IMR-90 (cell line): ENCODE measurements at regions not wholly inside any gene's neighbourhood (a gene's known extent, or its start where the extent isn't known, plus 50 kb on each side); places are given as distances from the start of the nearest gene placed in this dataset.

ENCODE experiments used
- ATAC-seq: fragments of 200-7000 bp; cut with Tn5 transposase; 2 replicates; pipeline ENCODE4 v1.9.1; 2020; ENCODE audit warnings: low read depth, mild to moderate bottlenecking, moderate library complexity
- BruUV-seq: library from RNA; stranded (reverse); fragments of 400-500 nt; replicated peaks from 2 replicates; lab custom pipeline; 2021; lab: Mats Ljungman, UMichigan
- CTCF ChIA-PET: fragments of 300-600 bp; formaldehyde crosslinking; extraction: SDS; loops from one replicate; lab custom pipeline; 2021; ENCODE audit warnings: antibody characterized with exemption; lab: Yijun Ruan, JAX
- POLR2A ChIA-PET: fragments of 300-600 bp; sonication (Branson Sonifier 250); formaldehyde crosslinking; loops from one replicate; lab custom pipeline; 2022; ENCODE audit warnings: antibody characterized with exemption; ENCODE audit not compliant: unreplicated experiment; lab: Charles Lee
- DNase-seq: peaks from one replicate; pipeline ENCODE4 v3.0.0; 2013
- H2AFZ ChIP-seq: replicated peaks from 2 replicates; pipeline ENCODE3; 2013; ENCODE audit warnings: low read length, mild to moderate bottlenecking; ENCODE audit not compliant: poor library complexity
- H2AK5ac ChIP-seq: 2 replicates; pipeline ENCODE4 v1.6.1; 2013; ENCODE audit warnings: low read depth, low read length, inconsistent platforms
- H2AK9ac ChIP-seq: replicated peaks from 2 replicates; pipeline ENCODE3; 2013; ENCODE audit warnings: mild to moderate bottlenecking, low read depth, low read length, moderate library complexity; ENCODE audit not compliant: poor library complexity
- H2BK120ac ChIP-seq: 2 replicates; pipeline ENCODE4 v1.6.1; 2013; ENCODE audit warnings: low read depth, low read length, inconsistent platforms
- H2BK15ac ChIP-seq: 3 replicates; pipeline ENCODE4 v1.6.1; 2013; ENCODE audit warnings: low read depth, low read length, inconsistent platforms
- H2BK20ac ChIP-seq: 2 replicates; pipeline ENCODE4 v1.6.1; 2013; ENCODE audit warnings: low read depth, mild to moderate bottlenecking, inconsistent platforms, low read length, moderate library complexity
- H2BK5ac ChIP-seq: 2 replicates; pipeline ENCODE4 v1.6.1; 2013; ENCODE audit warnings: mild to moderate bottlenecking, low read depth, low read length, inconsistent platforms; ENCODE audit not compliant: poor library complexity, severe bottlenecking
- H3K14ac ChIP-seq: replicated peaks from 2 replicates; pipeline ENCODE4 v1.6.1; 2013; ENCODE audit warnings: low read depth, low read length, inconsistent platforms
- H3K18ac ChIP-seq: 2 replicates; pipeline ENCODE4 v1.6.1; 2013; ENCODE audit warnings: low read depth, low read length, control low read depth
- H3K23ac ChIP-seq: 2 replicates; pipeline ENCODE4 v1.6.1; 2013; ENCODE audit warnings: low read depth, low read length, inconsistent platforms
- H3K27ac ChIP-seq: 2 replicates; pipeline ENCODE4 v1.5.1; 2013; ENCODE audit warnings: mild to moderate bottlenecking, control low read depth, low read length; ENCODE audit not compliant: insufficient read depth
- H3K27me3 ChIP-seq: 2 replicates; pipeline ENCODE4 v1.6.1; 2013; ENCODE audit warnings: low read length; ENCODE audit not compliant: control insufficient read depth, insufficient read depth
- H3K36me3 ChIP-seq: 2 replicates; pipeline ENCODE4 v1.6.1; 2013; ENCODE audit warnings: low read length, mixed read lengths; ENCODE audit not compliant: control insufficient read depth, insufficient read depth
- H3K4ac ChIP-seq: 2 replicates; pipeline ENCODE4 v1.6.1; 2013; ENCODE audit warnings: low read depth, low read length, inconsistent platforms
- H3K4me1 ChIP-seq: 2 replicates; pipeline ENCODE4 v1.6.1; 2013; ENCODE audit warnings: low read length, mixed read lengths; ENCODE audit not compliant: control insufficient read depth, insufficient read depth
- H3K4me2 ChIP-seq: 2 replicates; pipeline ENCODE4 v1.6.1; 2013; ENCODE audit warnings: low read depth, mild to moderate bottlenecking, control low read depth, low read length, moderate library complexity
- H3K4me3 ChIP-seq: 2 replicates; pipeline ENCODE4 v1.5.1; 2013; ENCODE audit warnings: low read depth, mild to moderate bottlenecking, control low read depth, low read length, moderate library complexity; ENCODE audit not compliant: insufficient read depth
- H3K56ac ChIP-seq: 2 replicates; pipeline ENCODE4 v1.6.1; 2013; ENCODE audit warnings: low read length, inconsistent platforms; ENCODE audit not compliant: insufficient read depth; ENCODE audit errors: extremely low read depth
- H3K79me1 ChIP-seq, 2 experiments: 2 replicates each; pipeline ENCODE4 v1.6.1; 2013; ENCODE audit warnings: low read length in 2 of 2, inconsistent platforms in 1 of 2, low read depth in 1 of 2
- H3K9ac ChIP-seq: 2 replicates; pipeline ENCODE4 v1.6.1; 2013; ENCODE audit warnings: low read depth, low read length, control low read depth
- H3K9me1 ChIP-seq: 2 replicates; pipeline ENCODE4 v1.6.1; 2013; ENCODE audit warnings: low read length, inconsistent platforms; ENCODE audit not compliant: insufficient read depth
- H3K9me3 ChIP-seq: 2 replicates; pipeline ENCODE4 v1.6.1; 2013; ENCODE audit warnings: low read length; ENCODE audit not compliant: control insufficient read depth, insufficient read depth
- H4K20me1 ChIP-seq: 2 replicates; pipeline ENCODE4 v1.6.1; 2013; ENCODE audit warnings: low read length, inconsistent platforms; ENCODE audit not compliant: insufficient read depth
- H4K5ac ChIP-seq: 2 replicates; pipeline ENCODE4 v1.6.1; 2013; ENCODE audit warnings: mild to moderate bottlenecking, low read depth, low read length, control low read depth
- H4K8ac ChIP-seq, 2 experiments: 2 replicates each; pipeline ENCODE4 v1.6.1; 2013; ENCODE audit warnings: low read depth in 2 of 2, low read length in 2 of 2, control low read depth in 1 of 2, inconsistent platforms in 1 of 2
- H4K91ac ChIP-seq: 2 replicates; pipeline ENCODE4 v1.6.1; 2013; ENCODE audit warnings: low read depth, low read length, inconsistent platforms; ENCODE audit not compliant: insufficient read depth
- BHLHE40 ChIP-seq: fragments of 150-350 bp; IDR thresholded peaks from 2 replicates; pipeline ENCODE4 v1.6.1; 2016; ENCODE audit warnings: mild to moderate bottlenecking, low read depth, low read length
- CEBPB ChIP-seq: IDR thresholded peaks from 2 replicates; pipeline ENCODE4 v1.6.1; 2012; ENCODE audit warnings: low read depth, low read length, improper control_type of control experiment
- CHD1 ChIP-seq: IDR thresholded peaks from 2 replicates; pipeline ENCODE4 v1.6.1; 2012; ENCODE audit warnings: low read depth, low read length, improper control_type of control experiment
- FOS ChIP-seq: fragments of 150-350 bp; IDR thresholded peaks from 2 replicates; pipeline ENCODE4 v1.6.1; 2016; ENCODE audit warnings: low read depth, low read length
- MAFK ChIP-seq: IDR thresholded peaks from 2 replicates; pipeline ENCODE4 v1.6.1; 2012; ENCODE audit warnings: low read depth, low read length, improper control_type of control experiment
- MAZ ChIP-seq: IDR thresholded peaks from 2 replicates; pipeline ENCODE4 v1.6.1; 2012; ENCODE audit warnings: low read depth, mild to moderate bottlenecking, low read length, improper control_type of control experiment, moderate library complexity, borderline replicate concordance
- NFE2L2 ChIP-seq: fragments of 150-350 bp; IDR thresholded peaks from 2 replicates; pipeline ENCODE4 v1.6.1; 2016; ENCODE audit warnings: low read depth, mild to moderate bottlenecking, low read length
- POLR2A ChIP-seq: IDR thresholded peaks from 2 replicates; pipeline ENCODE4 v1.6.1; 2012; ENCODE audit warnings: mild to moderate bottlenecking, low read depth, low read length
- RAD21 ChIP-seq: IDR thresholded peaks from 2 replicates; pipeline ENCODE4 v1.6.1; 2012; ENCODE audit warnings: low read length, improper control_type of control experiment
- RCOR1 ChIP-seq: IDR thresholded peaks from 2 replicates; pipeline ENCODE4 v1.6.1; 2012; ENCODE audit warnings: mild to moderate bottlenecking, low read length, improper control_type of control experiment; ENCODE audit not compliant: insufficient replicate concordance
- RFX5 ChIP-seq: IDR thresholded peaks from 2 replicates; pipeline ENCODE4 v1.8.0; 2012; ENCODE audit warnings: low read depth, mild to moderate bottlenecking, low read length, moderate library complexity
- SMC3 ChIP-seq: fragments of 150-350 bp; IDR thresholded peaks from 2 replicates; pipeline ENCODE4 v1.6.1; 2016; ENCODE audit warnings: low read depth, mild to moderate bottlenecking, antibody characterized with exemption, low read length, moderate library complexity
- WGBS, 2 experiments: methylation state at CpG; one replicate each; pipeline versions ENCODE4 v1.1.5 to v1.1.7; 2013; ENCODE audit warnings: missing lambda C conversion rate in 2 of 2; ENCODE audit not compliant: insufficient read length in 1 of 2; ENCODE audit errors: extremely low coverage in 2 of 2; 5-methylcytosine and 5-hydroxymethylcytosine counted together
- dilution Hi-C: fragments of 300-500 bp; cut with HindIII; formaldehyde crosslinking; loops from one replicate; pipeline ENCODE4 v1.14.3; 2018; ENCODE audit warnings: low sequenced_read_pairs; ENCODE audit not compliant: unreplicated experiment
- in situ Hi-C: fragments of 300-500 bp; cut with MboI; formaldehyde crosslinking; loops from 3 replicates; pipeline ENCODE4 v1.14.3; 2019; ENCODE audit warnings: low sequenced_read_pairs, inconsistent platforms, mixed read lengths
- intact Hi-C: fragments of 100-400 bp; cut with micrococcal nuclease; formaldehyde crosslinking; loops from 2 replicates; pipeline ENCODE4 v1.10.0; 2022
- TF ChIP-seq, protein P1 (sequence below): fragments of 150-350 bp; IDR thresholded peaks from 2 replicates; pipeline ENCODE4 v1.6.1; 2017; ENCODE audit warnings: mild to moderate bottlenecking, antibody characterized with exemption, low read length, low read depth
- TF ChIP-seq, protein P2 (sequence below): fragments of 150-350 bp; IDR thresholded peaks from 2 replicates; pipeline ENCODE4 v1.6.1; 2016; ENCODE audit warnings: low read depth, mild to moderate bottlenecking, low read length, moderate library complexity, borderline replicate concordance
- TF ChIP-seq, protein P3 (sequence below): conservative IDR thresholded peaks from 2 replicates; pipeline ENCODE4 v1.5.1; 2012; ENCODE audit warnings: mild to moderate bottlenecking, low read depth, low read length, improper control_type of control experiment

DNA sequence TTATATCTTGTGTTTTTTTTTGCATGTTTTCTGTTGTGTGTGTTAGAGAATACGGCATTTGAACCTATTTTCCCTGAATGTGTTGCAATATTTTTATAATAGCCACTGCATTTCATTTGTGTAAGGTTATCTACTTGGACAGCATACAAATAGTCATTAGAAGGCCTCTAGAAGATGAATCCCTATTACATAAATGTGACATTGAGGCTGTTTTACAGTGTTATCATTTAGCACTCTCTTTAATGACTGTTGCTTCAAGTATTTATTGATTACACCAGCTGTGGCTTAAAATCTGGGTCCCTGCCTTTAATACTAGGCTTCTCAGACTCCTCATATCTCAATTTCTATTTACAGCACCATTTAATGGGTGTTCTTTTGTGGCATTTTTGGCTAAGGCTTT, 465.8 kb downstream of the FRK start:
- Histone ChIP-seq H2AK9ac (no peak overlapping the region), H4K8ac (no peak overlapping the region), H3K4me1 (no peaks in the 10 kb centered on the region), H3K14ac (no peak overlapping the region), H2BK5ac (no peak overlapping the region), H4K5ac (no peak overlapping the region), H3K27me3 (no peaks in the 10 kb centered on the region), H3K9me3 (no peaks in the 10 kb centered on the region), H4K20me1 (no peaks in the 10 kb centered on the region), H2AFZ (no peak overlapping the region), H3K36me3 (no peaks in the 10 kb centered on the region), H3K4ac (no peak overlapping the region), H3K27ac (no peak overlapping the region), H4K91ac (no peak overlapping the region), H3K23ac (no peak overlapping the region), H3K9me1 (no peaks in the 10 kb centered on the region), H2BK15ac (no peak overlapping the region), H3K4me3 (no peak overlapping the region), H2BK120ac (no peak overlapping the region), H2BK20ac (no peak overlapping the region), H2AK5ac (no peak overlapping the region), H3K9ac (no peak overlapping the region), H3K4me2 (no peak overlapping the region), H3K56ac (no peak overlapping the region), H3K18ac (no peak overlapping the region), H3K79me1 (no peaks in the 10 kb centered on the region)
- ATAC-seq, result no peak
- no TSS peak for BruUV-seq
- intact Hi-C loops (no loop called here), dilution Hi-C loops (no loop called here), in situ Hi-C loops (no loop called here)
- no CpG with 5 or more reads among the region's 1 CpG for WGBS, 2 experiments
- CTCF ChIA-PET, result no interaction called here
- DNase-seq, result no peak
- POLR2A ChIA-PET, result no interaction called here
- TF ChIP-seq, protein P1, sequence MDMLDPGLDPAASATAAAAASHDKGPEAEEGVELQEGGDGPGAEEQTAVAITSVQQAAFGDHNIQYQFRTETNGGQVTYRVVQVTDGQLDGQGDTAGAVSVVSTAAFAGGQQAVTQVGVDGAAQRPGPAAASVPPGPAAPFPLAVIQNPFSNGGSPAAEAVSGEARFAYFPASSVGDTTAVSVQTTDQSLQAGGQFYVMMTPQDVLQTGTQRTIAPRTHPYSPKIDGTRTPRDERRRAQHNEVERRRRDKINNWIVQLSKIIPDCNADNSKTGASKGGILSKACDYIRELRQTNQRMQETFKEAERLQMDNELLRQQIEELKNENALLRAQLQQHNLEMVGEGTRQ, result no peak
- TF ChIP-seq, protein P2, sequence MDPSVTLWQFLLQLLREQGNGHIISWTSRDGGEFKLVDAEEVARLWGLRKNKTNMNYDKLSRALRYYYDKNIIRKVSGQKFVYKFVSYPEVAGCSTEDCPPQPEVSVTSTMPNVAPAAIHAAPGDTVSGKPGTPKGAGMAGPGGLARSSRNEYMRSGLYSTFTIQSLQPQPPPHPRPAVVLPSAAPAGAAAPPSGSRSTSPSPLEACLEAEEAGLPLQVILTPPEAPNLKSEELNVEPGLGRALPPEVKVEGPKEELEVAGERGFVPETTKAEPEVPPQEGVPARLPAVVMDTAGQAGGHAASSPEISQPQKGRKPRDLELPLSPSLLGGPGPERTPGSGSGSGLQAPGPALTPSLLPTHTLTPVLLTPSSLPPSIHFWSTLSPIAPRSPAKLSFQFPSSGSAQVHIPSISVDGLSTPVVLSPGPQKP, result no peak
- TF ChIP-seq CEBPB (no peak), SMC3 (no peak), POLR2A (no peak), FOS (no peak), CHD1 (no peak), MAFK (no peak), MAZ (no peak), BHLHE40 (no peak), RFX5 (no peak), RAD21 (no peak), NFE2L2 (no peak), RCOR1 (no peak)
- TF ChIP-seq, protein P3, sequence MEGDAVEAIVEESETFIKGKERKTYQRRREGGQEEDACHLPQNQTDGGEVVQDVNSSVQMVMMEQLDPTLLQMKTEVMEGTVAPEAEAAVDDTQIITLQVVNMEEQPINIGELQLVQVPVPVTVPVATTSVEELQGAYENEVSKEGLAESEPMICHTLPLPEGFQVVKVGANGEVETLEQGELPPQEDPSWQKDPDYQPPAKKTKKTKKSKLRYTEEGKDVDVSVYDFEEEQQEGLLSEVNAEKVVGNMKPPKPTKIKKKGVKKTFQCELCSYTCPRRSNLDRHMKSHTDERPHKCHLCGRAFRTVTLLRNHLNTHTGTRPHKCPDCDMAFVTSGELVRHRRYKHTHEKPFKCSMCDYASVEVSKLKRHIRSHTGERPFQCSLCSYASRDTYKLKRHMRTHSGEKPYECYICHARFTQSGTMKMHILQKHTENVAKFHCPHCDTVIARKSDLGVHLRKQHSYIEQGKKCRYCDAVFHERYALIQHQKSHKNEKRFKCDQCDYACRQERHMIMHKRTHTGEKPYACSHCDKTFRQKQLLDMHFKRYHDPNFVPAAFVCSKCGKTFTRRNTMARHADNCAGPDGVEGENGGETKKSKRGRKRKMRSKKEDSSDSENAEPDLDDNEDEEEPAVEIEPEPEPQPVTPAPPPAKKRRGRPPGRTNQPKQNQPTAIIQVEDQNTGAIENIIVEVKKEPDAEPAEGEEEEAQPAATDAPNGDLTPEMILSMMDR, result no peak
